ENCODE measurements at regions not wholly inside any gene's neighbourhood (a gene's known extent, or its start where the extent isn't known, plus 50 kb on each side); places are given as distances from the start of the nearest gene placed in this dataset.

- H3K27me3 ChIP-seq (replicated peaks; ENCODE audit: control insufficient read depth, insufficient read depth, low read length) = no peaks in the 10 kb centered on the region
- no peak overlapping the region for H3K4me3 ChIP-seq (replicated peaks; ENCODE audit: low read depth, low read length)
- H3K36me3 ChIP-seq (ENCODE audit: control insufficient read depth, insufficient read depth, low read length) = no peaks in the 10 kb centered on the region
- TF ChIP-seq, protein P1, sequence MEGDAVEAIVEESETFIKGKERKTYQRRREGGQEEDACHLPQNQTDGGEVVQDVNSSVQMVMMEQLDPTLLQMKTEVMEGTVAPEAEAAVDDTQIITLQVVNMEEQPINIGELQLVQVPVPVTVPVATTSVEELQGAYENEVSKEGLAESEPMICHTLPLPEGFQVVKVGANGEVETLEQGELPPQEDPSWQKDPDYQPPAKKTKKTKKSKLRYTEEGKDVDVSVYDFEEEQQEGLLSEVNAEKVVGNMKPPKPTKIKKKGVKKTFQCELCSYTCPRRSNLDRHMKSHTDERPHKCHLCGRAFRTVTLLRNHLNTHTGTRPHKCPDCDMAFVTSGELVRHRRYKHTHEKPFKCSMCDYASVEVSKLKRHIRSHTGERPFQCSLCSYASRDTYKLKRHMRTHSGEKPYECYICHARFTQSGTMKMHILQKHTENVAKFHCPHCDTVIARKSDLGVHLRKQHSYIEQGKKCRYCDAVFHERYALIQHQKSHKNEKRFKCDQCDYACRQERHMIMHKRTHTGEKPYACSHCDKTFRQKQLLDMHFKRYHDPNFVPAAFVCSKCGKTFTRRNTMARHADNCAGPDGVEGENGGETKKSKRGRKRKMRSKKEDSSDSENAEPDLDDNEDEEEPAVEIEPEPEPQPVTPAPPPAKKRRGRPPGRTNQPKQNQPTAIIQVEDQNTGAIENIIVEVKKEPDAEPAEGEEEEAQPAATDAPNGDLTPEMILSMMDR (IDR thresholded peaks at IDR 0.05; ENCODE audit: insufficient read depth, low read length, poor library complexity, severe bottlenecking) = no peak
- DNase-seq (ENCODE audit: extremely low read depth, insufficient read length) = no peak
Observed at GRCh38 chr9:107093365-107094060, 189.6 kb upstream of the RAD23B start.

DNA sequence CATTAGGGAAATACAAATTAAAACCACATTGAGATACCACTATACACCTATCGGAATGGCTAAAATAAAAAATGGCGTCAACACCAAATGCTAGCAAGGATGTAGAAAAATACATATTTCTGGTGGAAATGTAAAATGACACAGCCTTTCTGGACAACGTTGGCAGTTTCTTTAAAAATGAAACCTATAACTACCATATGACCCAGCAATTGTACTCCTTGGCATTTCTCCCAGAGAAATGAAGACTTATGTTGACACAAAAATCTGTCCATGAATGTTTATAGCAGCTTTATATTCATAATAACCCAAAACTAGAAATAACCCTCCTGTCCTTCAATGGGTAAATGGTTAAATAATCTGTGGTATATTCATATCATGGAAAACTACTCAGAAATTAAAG is 188.7 kb upstream of the RAD23B start:
- TF ChIP-seq, protein P1 (IDR thresholded peaks at IDR 0.05; ENCODE audit: insufficient read depth, low read length, poor library complexity, severe bottlenecking) = no peak
- DNase-seq (ENCODE audit: extremely low read depth, insufficient read length) = no peak
- Histone ChIP-seq H3K36me3 (ENCODE audit: control insufficient read depth, insufficient read depth, low read length) (no peaks in the 10 kb centered on the region), H3K4me3 (replicated peaks; ENCODE audit: low read depth, low read length) (no peak overlapping the region), H3K27me3 (replicated peaks; ENCODE audit: control insufficient read depth, insufficient read depth, low read length) (no peaks in the 10 kb centered on the region)

DNA sequence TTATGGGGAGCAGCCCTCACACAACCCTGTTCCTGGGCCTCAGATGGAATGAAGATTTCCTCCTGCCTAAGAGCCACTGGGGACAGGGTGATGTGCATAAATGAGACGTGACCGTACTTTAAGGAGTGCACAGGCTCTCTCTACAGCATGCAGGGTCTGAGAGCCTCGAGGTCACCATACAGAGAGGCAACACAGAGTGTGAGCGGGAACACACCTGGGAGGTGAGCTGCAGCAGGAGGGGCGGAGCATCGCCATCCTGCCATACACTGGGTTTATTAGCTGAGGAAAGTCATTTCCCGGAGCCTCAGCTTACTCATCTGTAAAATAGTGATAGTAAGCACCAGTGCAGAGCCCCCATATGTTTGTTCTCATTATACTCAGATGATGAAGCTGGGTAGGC is 182.5 kb upstream of the RAD23B start:
- no peaks in the 10 kb centered on the region for H3K27me3 ChIP-seq (replicated peaks; ENCODE audit: control insufficient read depth, insufficient read depth, low read length)
- no peaks in the 10 kb centered on the region for H3K36me3 ChIP-seq (ENCODE audit: control insufficient read depth, insufficient read depth, low read length)
- TF ChIP-seq, protein P1 (IDR thresholded peaks at IDR 0.05; ENCODE audit: insufficient read depth, low read length, poor library complexity, severe bottlenecking) = no peak
- H3K4me3 ChIP-seq (replicated peaks; ENCODE audit: low read depth, low read length) = no peak overlapping the region
- DNase-seq (ENCODE audit: extremely low read depth, insufficient read length) = no peak

DNA sequence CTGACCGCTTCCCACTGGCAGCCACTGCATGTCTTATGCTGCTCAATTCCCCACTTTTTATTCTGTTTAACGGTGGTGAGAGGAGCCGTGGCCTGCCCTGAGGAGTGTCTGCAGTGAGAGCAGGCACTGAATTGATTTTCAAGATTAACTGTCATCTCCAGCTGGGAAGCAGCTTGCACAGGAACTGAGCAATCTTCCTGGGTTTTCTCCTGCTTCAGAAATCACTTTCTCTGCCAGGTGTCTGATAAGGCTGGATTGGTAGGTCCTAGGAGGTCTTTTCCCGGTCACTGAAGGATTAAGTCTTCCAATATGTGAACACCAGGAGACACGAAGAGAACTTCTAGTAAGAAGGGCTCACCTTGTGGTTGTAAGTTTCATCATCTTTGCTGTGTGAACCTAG is 181.1 kb upstream of the RAD23B start:
- DNase-seq (ENCODE audit: extremely low read depth, insufficient read length) = no peak
- no peaks in the 10 kb centered on the region for H3K27me3 ChIP-seq (replicated peaks; ENCODE audit: control insufficient read depth, insufficient read depth, low read length)
- TF ChIP-seq, protein P1 (IDR thresholded peaks at IDR 0.05; ENCODE audit: insufficient read depth, low read length, poor library complexity, severe bottlenecking) = no peak
- no peaks in the 10 kb centered on the region for H3K36me3 ChIP-seq (ENCODE audit: control insufficient read depth, insufficient read depth, low read length)
- H3K4me3 ChIP-seq (replicated peaks; ENCODE audit: low read depth, low read length) = no peak overlapping the region

DNA sequence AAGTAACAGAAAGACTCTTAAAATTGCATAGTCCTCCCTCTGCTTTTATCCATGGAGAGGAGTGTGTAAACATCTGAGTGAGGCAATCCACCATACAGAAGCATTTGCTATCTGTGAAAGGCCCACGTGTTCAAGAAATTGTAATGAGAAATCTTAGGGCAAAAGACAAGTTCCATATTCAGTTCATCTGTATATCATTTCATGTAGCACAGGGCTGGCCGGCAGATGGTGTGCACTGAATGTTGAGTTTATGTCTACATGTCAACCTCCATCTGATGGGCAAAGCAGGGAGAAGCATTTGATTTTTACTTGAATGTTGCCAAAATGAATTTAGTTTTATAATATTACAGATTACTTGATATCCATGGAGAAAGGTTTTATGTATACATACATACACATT is 179.5 kb upstream of the RAD23B start:
- Histone ChIP-seq H3K27me3 (replicated peaks; ENCODE audit: control insufficient read depth, insufficient read depth, low read length) (no peaks in the 10 kb centered on the region), H3K4me3 (replicated peaks; ENCODE audit: low read depth, low read length) (no peak overlapping the region), H3K36me3 (ENCODE audit: control insufficient read depth, insufficient read depth, low read length) (no peaks in the 10 kb centered on the region)
- TF ChIP-seq, protein P1 (IDR thresholded peaks at IDR 0.05; ENCODE audit: insufficient read depth, low read length, poor library complexity, severe bottlenecking) = no peak
- no peak for DNase-seq (ENCODE audit: extremely low read depth, insufficient read length)

GRCh38 chr9:107105784-107106183 is 177.3 kb upstream of the RAD23B start:
- TF ChIP-seq, protein P1 (IDR thresholded peaks at IDR 0.05; ENCODE audit: insufficient read depth, low read length, poor library complexity, severe bottlenecking) = no peak
- H3K36me3 ChIP-seq (ENCODE audit: control insufficient read depth, insufficient read depth, low read length) = no peaks in the 10 kb centered on the region
- H3K27me3 ChIP-seq (replicated peaks; ENCODE audit: control insufficient read depth, insufficient read depth, low read length) = no peaks in the 10 kb centered on the region
- no peak for DNase-seq (ENCODE audit: extremely low read depth, insufficient read length)
- H3K4me3 ChIP-seq (replicated peaks; ENCODE audit: low read depth, low read length) = no peak overlapping the region
